Retinal pigment epithelial cell (primary cell): ENCODE measurements at regions not wholly inside any gene's neighbourhood (a gene's known extent, or its start where the extent isn't known, plus 50 kb on each side); places are given as distances from the start of the nearest gene placed in this dataset.

ENCODE experiments used
- DNase-seq: peaks from one replicate; pipeline ENCODE4 v3.0.0-alpha.2; 2010; ENCODE audit warnings: low read depth
- H3K4me3 ChIP-seq: 2 replicates; pipeline ENCODE4 v1.5.1; 2011; ENCODE audit warnings: mild to moderate bottlenecking, low read length, control low read depth, moderate library complexity
- CTCF ChIP-seq: conservative IDR thresholded peaks from 2 replicates; pipeline ENCODE4 v1.5.1; 2011; ENCODE audit warnings: low read depth, low read length, control low read depth, inconsistent platforms

GRCh38 chr2:123262856-123263255, 762.2 kb upstream of the CNTNAP5 start:
- H3K4me3 ChIP-seq: no peak overlapping the region

GRCh38 chr2:123283431-123283830, 741.7 kb upstream of the CNTNAP5 start:
- TF ChIP-seq CTCF: no peak
- H3K4me3 ChIP-seq: no peak overlapping the region
- DNase-seq: no peak

More at GRCh38 chr2:123262856-123263255, 762.2 kb upstream of the CNTNAP5 start:
- no peak for DNase-seq
- TF ChIP-seq CTCF: no peak

GRCh38 chr2:123303731-123304130, 721.4 kb upstream of the CNTNAP5 start:
- no peak for DNase-seq
- H3K4me3 ChIP-seq: no peak overlapping the region
- TF ChIP-seq CTCF: no peak
